ENCODE measurements at regions not wholly inside any gene's neighbourhood (a gene's known extent, or its start where the extent isn't known, plus 50 kb on each side); places are given as distances from the start of the nearest gene placed in this dataset.

- TF ChIP-seq POLR2A (IDR thresholded peaks at IDR 0.05) (no peak), CTCF (IDR thresholded peaks at IDR 0.05) (no peak), POLR2AphosphoS5 (IDR thresholded peaks at IDR 0.05) (no peak)
These were observed 70.8 kb upstream of the PGRMC2 start for GRCh38 chr4:128358231-128358912.

Data from suprapubic skin (tissue), 4 donors.